Jurkat, Clone E6-1 (cell line): ENCODE measurements at regions not wholly inside any gene's neighbourhood (a gene's known extent, or its start where the extent isn't known, plus 50 kb on each side); places are given as distances from the start of the nearest gene placed in this dataset.

Experiments used
- DNase-seq: peaks from one replicate; pipeline ENCODE4 v3.0.0-alpha.2; 2011; ENCODE audit warnings: low read depth, low spot score
- H3K4me3 ChIP-seq: 2 replicates; pipeline ENCODE4 v1.5.1; 2011; ENCODE audit warnings: mild to moderate bottlenecking, low read length, control low read depth, moderate library complexity

DNA sequence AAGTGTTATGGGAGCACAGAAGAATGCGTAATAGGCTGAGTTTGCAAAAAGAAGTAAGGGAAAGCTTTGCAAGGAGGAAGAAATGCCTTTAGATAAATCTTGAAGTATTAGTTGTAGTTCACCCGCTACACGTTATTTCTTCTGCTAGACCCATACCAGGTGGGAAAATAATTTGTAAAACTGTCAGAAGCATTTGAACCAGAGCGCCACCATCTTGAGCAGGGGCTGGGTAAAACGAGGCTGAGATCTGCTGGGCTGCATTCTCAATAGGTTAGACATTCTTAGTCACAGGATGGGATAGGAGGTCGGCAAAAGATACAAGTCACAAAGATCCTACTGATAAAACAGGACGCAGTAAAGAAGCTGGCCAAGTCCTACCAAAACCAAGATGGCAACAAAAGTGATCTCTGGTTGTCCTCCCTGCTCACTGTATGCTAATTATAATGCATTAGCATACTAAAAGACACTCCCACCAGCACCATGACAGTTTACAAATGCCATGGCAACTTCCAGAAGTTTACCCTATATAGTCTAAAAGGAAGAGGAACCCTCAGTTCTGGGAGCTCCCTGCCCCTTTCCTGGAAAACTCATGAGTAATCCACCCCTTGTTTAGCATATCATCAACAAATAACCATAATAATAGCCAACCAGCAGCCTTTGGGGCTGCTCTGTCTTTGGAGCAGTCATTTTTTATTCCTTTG, 50.0 kb upstream of the ZNF280D start:
- H3K4me3 ChIP-seq = no peak overlapping the region
- no peak for DNase-seq
